ENCODE measurements at regions not wholly inside any gene's neighbourhood (a gene's known extent, or its start where the extent isn't known, plus 50 kb on each side); places are given as distances from the start of the nearest gene placed in this dataset.

- no peaks in the 10 kb centered on the region for H3K36me3 Mint-ChIP-seq (ENCODE audit: low read depth)
- peaks cover 7% of the 10 kb centered on the region for H3K4me1 Mint-ChIP-seq
- H3K27me3 Mint-ChIP-seq (ENCODE audit: low read depth): no peaks in the 10 kb centered on the region
- H3K27ac Mint-ChIP-seq (ENCODE audit: unreplicated experiment): peak overlapping the region; percentile 1
- H3K4me3 Mint-ChIP-seq: no peak overlapping the region
- H3K9me3 Mint-ChIP-seq: no peaks in the 10 kb centered on the region
- no peak for TF ChIP-seq CTCF (conservative IDR thresholded peaks at IDR 0.05)
- DNase-seq (ENCODE audit: low read depth, low spot score): no peak
These were observed 1059.5 kb upstream of the ADGRL4 start for GRCh38 chr1:80066060-80066459.

DNA sequence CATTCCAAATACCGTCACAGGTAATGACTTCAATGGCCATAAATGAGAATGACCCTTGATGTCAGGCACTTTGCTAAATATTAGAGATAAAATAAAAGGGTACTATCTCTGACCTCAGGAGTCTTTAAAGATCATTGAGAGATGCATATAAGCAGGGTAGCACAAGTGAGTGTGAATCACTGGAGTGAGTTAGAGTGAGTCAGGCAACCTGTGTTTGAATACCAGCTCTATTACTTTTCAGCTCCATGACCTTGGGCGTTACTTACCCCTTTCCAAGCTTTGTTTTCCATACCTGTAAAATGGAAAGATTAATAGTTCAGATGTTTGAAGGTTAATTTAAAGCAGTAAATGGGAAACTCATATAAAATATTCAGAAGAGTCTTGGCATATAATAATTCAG, 1058.0 kb upstream of the ADGRL4 start:
- no peaks in the 10 kb centered on the region for H3K36me3 Mint-ChIP-seq (ENCODE audit: low read depth)
- peaks cover 3% of the 10 kb centered on the region for H3K9me3 Mint-ChIP-seq
- H3K4me1 Mint-ChIP-seq: peaks cover 7% of the 10 kb centered on the region
- no peaks in the 10 kb centered on the region for H3K27me3 Mint-ChIP-seq (ENCODE audit: low read depth)
- DNase-seq (ENCODE audit: low read depth, low spot score): no peak
- H3K27ac Mint-ChIP-seq (ENCODE audit: unreplicated experiment): no peak overlapping the region
- no peak for TF ChIP-seq CTCF (conservative IDR thresholded peaks at IDR 0.05)
- H3K4me3 Mint-ChIP-seq: no peak overlapping the region

GRCh38 chr1:80059940-80060339, 1053.4 kb upstream of the ADGRL4 start:
- H3K36me3 Mint-ChIP-seq (ENCODE audit: low read depth): no peaks in the 10 kb centered on the region
- peaks cover 3% of the 10 kb centered on the region for H3K9me3 Mint-ChIP-seq
- H3K27ac Mint-ChIP-seq (ENCODE audit: unreplicated experiment): no peak overlapping the region
- H3K4me3 Mint-ChIP-seq: no peak overlapping the region
- H3K4me1 Mint-ChIP-seq: no peaks in the 10 kb centered on the region
- TF ChIP-seq CTCF (conservative IDR thresholded peaks at IDR 0.05): no peak
- H3K27me3 Mint-ChIP-seq (ENCODE audit: low read depth): no peaks in the 10 kb centered on the region
- DNase-seq (ENCODE audit: low read depth, low spot score): no peak

- peaks cover 12% of the 10 kb centered on the region for H3K9me3 Mint-ChIP-seq
- no peaks in the 10 kb centered on the region for H3K27me3 Mint-ChIP-seq (ENCODE audit: low read depth)
- no peak for TF ChIP-seq CTCF (conservative IDR thresholded peaks at IDR 0.05)
- no peak overlapping the region for H3K4me3 Mint-ChIP-seq
- H3K4me1 Mint-ChIP-seq: no peaks in the 10 kb centered on the region
- DNase-seq (ENCODE audit: low read depth, low spot score): no peak
- no peak overlapping the region for H3K27ac Mint-ChIP-seq (ENCODE audit: unreplicated experiment)
- peaks cover 2% of the 10 kb centered on the region for H3K36me3 Mint-ChIP-seq (ENCODE audit: low read depth)
These were observed 1049.6 kb upstream of the ADGRL4 start for GRCh38 chr1:80056179-80056578.

DNA sequence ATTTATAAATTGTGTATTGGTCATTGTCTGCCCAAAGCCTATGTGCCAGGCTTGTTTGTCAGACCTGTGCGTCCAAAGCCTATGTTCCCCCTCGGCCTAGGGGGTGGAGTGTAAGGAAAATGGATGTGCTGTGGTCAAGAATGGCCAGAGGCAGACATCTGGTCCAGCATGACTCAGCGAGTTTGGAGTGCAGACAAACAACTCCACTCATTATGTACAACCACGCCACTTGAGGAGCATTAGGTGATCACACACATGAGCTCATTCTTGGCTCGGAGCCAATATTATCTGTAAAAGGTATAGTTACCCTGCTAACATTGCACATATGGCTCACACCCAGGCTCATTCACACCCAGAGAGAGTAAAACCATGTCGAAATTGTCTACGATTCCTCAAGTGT, 1047.6 kb upstream of the ADGRL4 start:
- peaks cover 9% of the 10 kb centered on the region for H3K9me3 Mint-ChIP-seq
- no peak for DNase-seq (ENCODE audit: low read depth, low spot score)
- H3K27ac Mint-ChIP-seq (ENCODE audit: unreplicated experiment): no peak overlapping the region
- no peak overlapping the region for H3K4me3 Mint-ChIP-seq
- no peaks in the 10 kb centered on the region for H3K27me3 Mint-ChIP-seq (ENCODE audit: low read depth)
- TF ChIP-seq CTCF (conservative IDR thresholded peaks at IDR 0.05): no peak
- H3K36me3 Mint-ChIP-seq (ENCODE audit: low read depth): peaks cover 2% of the 10 kb centered on the region
- H3K4me1 Mint-ChIP-seq: no peaks in the 10 kb centered on the region

DNA sequence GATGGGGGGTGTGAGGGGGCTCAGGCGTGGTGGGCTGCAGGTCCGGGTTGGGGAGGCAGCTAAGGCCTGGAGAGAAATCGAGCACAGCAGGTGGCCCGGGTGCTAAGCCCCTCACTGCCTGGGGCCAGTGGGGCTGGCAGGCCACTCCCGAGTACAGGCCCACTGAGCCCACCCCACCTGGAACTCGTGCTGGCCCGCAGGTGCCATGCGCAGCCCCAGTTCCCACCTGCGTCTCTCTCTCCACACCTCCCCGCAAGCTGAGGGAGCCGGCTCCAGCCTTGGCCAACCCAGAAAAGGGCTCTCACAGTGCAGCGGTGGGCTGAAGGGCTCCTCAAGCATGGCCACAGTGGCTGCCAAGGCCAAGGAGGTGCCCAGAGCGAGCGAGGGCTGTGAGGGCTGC, 1047.1 kb upstream of the ADGRL4 start:
- DNase-seq (ENCODE audit: low read depth, low spot score): no peak
- Mint-ChIP-seq H3K4me3 (no peak overlapping the region), H3K9me3 (peaks cover 9% of the 10 kb centered on the region), H3K27me3 (ENCODE audit: low read depth) (no peaks in the 10 kb centered on the region), H3K36me3 (ENCODE audit: low read depth) (peaks cover 2% of the 10 kb centered on the region), H3K4me1 (no peaks in the 10 kb centered on the region), H3K27ac (ENCODE audit: unreplicated experiment) (no peak overlapping the region)
- TF ChIP-seq CTCF (conservative IDR thresholded peaks at IDR 0.05): no peak
